ENCODE measurements at regions not wholly inside any gene's neighbourhood (a gene's known extent, or its start where the extent isn't known, plus 50 kb on each side); places are given as distances from the start of the nearest gene placed in this dataset.

DNA sequence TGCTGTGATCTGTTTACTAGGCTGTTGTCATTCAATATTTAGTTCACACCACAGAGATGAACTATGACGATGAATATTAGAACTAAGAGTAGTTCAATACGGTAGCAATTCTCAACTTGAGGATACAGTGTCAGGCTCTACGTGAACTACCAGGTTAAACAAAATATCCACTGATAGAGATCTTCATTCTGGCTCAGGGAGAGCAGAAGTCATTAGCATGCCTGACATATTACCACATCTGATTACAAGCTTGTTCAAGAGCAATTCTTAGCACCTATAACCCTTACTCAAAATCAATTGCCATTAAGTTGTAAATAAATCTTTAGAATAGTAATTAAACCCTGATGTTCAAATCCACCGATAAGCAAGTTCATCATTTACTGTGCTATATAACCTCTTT lies 207.2 kb downstream of the CHRM3 start:
- H3K4me1 ChIP-seq: peaks cover 3% of the 10 kb centered on the region
- no peak for DNase-seq (ENCODE audit: low spot score)
- Mint-ChIP-seq H3K27ac (no peak overlapping the region), H3K27me3 (ENCODE audit: insufficient read depth, low read depth) (peaks cover 2% of the 10 kb centered on the region), H3K9me3 (no peaks in the 10 kb centered on the region), H3K4me3 (no peak overlapping the region), H3K36me3 (no peaks in the 10 kb centered on the region), H3K4me1 (peaks cover 4% of the 10 kb centered on the region)
- no peak overlapping the region for H3K27ac ChIP-seq
- H3K4me3 ChIP-seq: no peak overlapping the region
- no peak overlapping the region for H2AFZ ChIP-seq (replicated peaks)
- no peaks in the 10 kb centered on the region for H3K27me3 ChIP-seq
- TF ChIP-seq, protein P1, sequence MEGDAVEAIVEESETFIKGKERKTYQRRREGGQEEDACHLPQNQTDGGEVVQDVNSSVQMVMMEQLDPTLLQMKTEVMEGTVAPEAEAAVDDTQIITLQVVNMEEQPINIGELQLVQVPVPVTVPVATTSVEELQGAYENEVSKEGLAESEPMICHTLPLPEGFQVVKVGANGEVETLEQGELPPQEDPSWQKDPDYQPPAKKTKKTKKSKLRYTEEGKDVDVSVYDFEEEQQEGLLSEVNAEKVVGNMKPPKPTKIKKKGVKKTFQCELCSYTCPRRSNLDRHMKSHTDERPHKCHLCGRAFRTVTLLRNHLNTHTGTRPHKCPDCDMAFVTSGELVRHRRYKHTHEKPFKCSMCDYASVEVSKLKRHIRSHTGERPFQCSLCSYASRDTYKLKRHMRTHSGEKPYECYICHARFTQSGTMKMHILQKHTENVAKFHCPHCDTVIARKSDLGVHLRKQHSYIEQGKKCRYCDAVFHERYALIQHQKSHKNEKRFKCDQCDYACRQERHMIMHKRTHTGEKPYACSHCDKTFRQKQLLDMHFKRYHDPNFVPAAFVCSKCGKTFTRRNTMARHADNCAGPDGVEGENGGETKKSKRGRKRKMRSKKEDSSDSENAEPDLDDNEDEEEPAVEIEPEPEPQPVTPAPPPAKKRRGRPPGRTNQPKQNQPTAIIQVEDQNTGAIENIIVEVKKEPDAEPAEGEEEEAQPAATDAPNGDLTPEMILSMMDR (IDR thresholded peaks at IDR 0.05): no peak
- TF ChIP-seq EZH2phosphoT487 (IDR thresholded peaks at IDR 0.05) (no peak), EZH2 (IDR thresholded peaks at IDR 0.05) (no peak)
- no peak overlapping the region for H3K4me2 ChIP-seq
- no peaks in the 10 kb centered on the region for H3K9me3 ChIP-seq (ENCODE audit: low read depth)
- H4K20me1 ChIP-seq (ENCODE audit: low read depth): no peaks in the 10 kb centered on the region
- H3K79me2 ChIP-seq (ENCODE audit: low read depth): no peaks in the 10 kb centered on the region
- no peaks in the 10 kb centered on the region for H3K36me3 ChIP-seq
- no peak overlapping the region for H3K9ac ChIP-seq
- H3F3A ChIP-seq (ENCODE audit: low read depth): no peaks in the 10 kb centered on the region

DNA sequence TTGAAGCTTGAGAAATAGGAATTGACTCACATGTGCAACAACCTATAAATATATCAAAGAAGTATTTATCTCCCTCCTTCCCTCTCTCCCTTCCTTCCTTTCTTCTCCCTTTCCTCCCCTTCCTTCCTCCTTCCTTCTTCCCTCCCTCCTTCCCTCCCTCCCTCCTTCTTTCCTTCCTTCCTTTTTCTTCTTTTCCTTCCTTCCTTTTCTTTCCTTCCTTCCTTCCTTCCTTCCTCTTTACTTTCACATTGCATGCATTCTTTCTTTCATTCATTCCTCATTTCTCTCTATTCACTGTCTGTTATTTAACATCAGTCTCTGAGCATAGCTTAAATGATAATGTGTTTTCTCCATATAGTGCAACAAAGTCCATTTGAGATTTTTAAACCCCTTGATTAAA lies 214.2 kb downstream of the CHRM3 start:
- Mint-ChIP-seq H3K4me1 (peaks cover 11% of the 10 kb centered on the region), H3K27me3 (ENCODE audit: insufficient read depth, low read depth) (no peaks in the 10 kb centered on the region), H3K9me3 (no peaks in the 10 kb centered on the region), H3K27ac (no peak overlapping the region), H3K36me3 (no peaks in the 10 kb centered on the region), H3K4me3 (no peak overlapping the region)
- Histone ChIP-seq H3K79me2 (ENCODE audit: low read depth) (no peaks in the 10 kb centered on the region), H3K4me3 (no peak overlapping the region), H3K9ac (no peak overlapping the region), H2AFZ (replicated peaks) (no peak overlapping the region), H3K4me2 (no peak overlapping the region), H3F3A (ENCODE audit: low read depth) (no peaks in the 10 kb centered on the region), H3K27ac (no peak overlapping the region), H4K20me1 (ENCODE audit: low read depth) (no peaks in the 10 kb centered on the region), H3K9me3 (ENCODE audit: low read depth) (no peaks in the 10 kb centered on the region), H3K4me1 (no peaks in the 10 kb centered on the region), H3K36me3 (no peaks in the 10 kb centered on the region), H3K27me3 (no peaks in the 10 kb centered on the region)
- DNase-seq (ENCODE audit: low spot score): no peak
- no peak for TF ChIP-seq EZH2phosphoT487 (IDR thresholded peaks at IDR 0.05)
- TF ChIP-seq EZH2 (IDR thresholded peaks at IDR 0.05): no peak
- TF ChIP-seq, protein P1 (IDR thresholded peaks at IDR 0.05): no peak

DNA sequence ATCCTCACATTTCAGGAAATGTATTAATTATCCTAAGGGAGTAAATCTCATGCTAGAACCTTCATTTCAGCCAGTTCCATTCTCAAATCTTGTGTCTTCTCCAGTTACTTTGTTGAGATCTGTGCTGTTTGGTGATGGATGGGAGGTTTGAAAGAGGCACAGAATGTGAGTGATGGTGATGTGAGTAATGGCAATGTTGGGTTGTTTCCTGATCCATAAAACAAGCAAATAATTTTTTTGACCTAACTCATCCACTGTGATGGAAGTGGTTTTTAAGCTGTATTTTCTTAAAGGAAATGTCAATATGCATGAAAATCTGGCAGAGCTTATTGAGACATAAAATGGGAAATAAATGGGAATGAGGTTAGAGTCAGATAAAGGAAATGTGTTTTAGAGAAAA lies 214.7 kb downstream of the CHRM3 start:
- TF ChIP-seq, protein P1 (IDR thresholded peaks at IDR 0.05): no peak
- H3K4me2 ChIP-seq: no peak overlapping the region
- H3K4me3 Mint-ChIP-seq: no peak overlapping the region

DNA sequence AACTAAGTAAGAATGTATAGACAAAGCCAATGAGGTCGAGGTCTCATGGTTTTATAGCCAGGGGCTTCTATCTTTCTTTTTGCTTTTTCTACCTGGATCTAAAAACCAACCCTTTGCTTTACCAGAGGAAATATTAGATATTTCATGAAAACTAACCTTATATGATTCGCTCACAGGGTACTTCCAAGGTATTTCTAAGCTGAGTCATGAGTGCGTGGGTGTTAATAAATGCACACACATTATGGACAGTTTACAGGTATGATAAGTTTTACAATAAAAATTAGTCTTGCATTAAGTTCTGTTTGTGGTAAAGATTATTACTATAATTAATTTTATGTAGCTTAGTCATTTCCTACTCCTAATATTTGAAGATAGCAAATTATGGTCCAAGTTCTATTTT lies 217.2 kb downstream of the CHRM3 start:
- H3K27me3 Mint-ChIP-seq (ENCODE audit: insufficient read depth, low read depth): no peaks in the 10 kb centered on the region
- Histone ChIP-seq H2AFZ (replicated peaks) (no peak overlapping the region), H3K27me3 (no peaks in the 10 kb centered on the region), H3K79me2 (ENCODE audit: low read depth) (no peaks in the 10 kb centered on the region), H3K4me1 (no peaks in the 10 kb centered on the region), H3K27ac (no peak overlapping the region), H3K4me3 (no peak overlapping the region), H3K4me2 (no peak overlapping the region), H4K20me1 (ENCODE audit: low read depth) (no peaks in the 10 kb centered on the region), H3K9me3 (ENCODE audit: low read depth) (no peaks in the 10 kb centered on the region), H3K36me3 (no peaks in the 10 kb centered on the region), H3F3A (ENCODE audit: low read depth) (no peaks in the 10 kb centered on the region), H3K9ac (no peak overlapping the region)
- H3K4me1 Mint-ChIP-seq: peaks cover 7% of the 10 kb centered on the region
- H3K36me3 Mint-ChIP-seq: no peaks in the 10 kb centered on the region
- no peak overlapping the region for H3K27ac Mint-ChIP-seq
- TF ChIP-seq EZH2 (IDR thresholded peaks at IDR 0.05) (no peak), EZH2phosphoT487 (IDR thresholded peaks at IDR 0.05) (no peak)
- TF ChIP-seq, protein P1 (IDR thresholded peaks at IDR 0.05): no peak
- H3K9me3 Mint-ChIP-seq: no peaks in the 10 kb centered on the region
- H3K4me3 Mint-ChIP-seq: no peak overlapping the region
- DNase-seq (ENCODE audit: low spot score): no peak

More for the DNA sequence above, 214.7 kb downstream of the CHRM3 start:
- Histone ChIP-seq H4K20me1 (ENCODE audit: low read depth) (no peaks in the 10 kb centered on the region), H3K79me2 (ENCODE audit: low read depth) (no peaks in the 10 kb centered on the region), H3K4me1 (no peaks in the 10 kb centered on the region), H3K4me3 (no peak overlapping the region), H2AFZ (replicated peaks) (no peak overlapping the region), H3K27me3 (no peaks in the 10 kb centered on the region), H3K36me3 (no peaks in the 10 kb centered on the region), H3K27ac (no peak overlapping the region), H3F3A (ENCODE audit: low read depth) (no peaks in the 10 kb centered on the region), H3K9me3 (ENCODE audit: low read depth) (no peaks in the 10 kb centered on the region), H3K9ac (no peak overlapping the region)
- H3K9me3 Mint-ChIP-seq: no peaks in the 10 kb centered on the region
- no peaks in the 10 kb centered on the region for H3K27me3 Mint-ChIP-seq (ENCODE audit: insufficient read depth, low read depth)
- H3K27ac Mint-ChIP-seq: no peak overlapping the region
- DNase-seq (ENCODE audit: low spot score): no peak
- peaks cover 11% of the 10 kb centered on the region for H3K4me1 Mint-ChIP-seq
- no peaks in the 10 kb centered on the region for H3K36me3 Mint-ChIP-seq
